ENCODE measurements at regions not wholly inside any gene's neighbourhood (a gene's known extent, or its start where the extent isn't known, plus 50 kb on each side); places are given as distances from the start of the nearest gene placed in this dataset.

DNA sequence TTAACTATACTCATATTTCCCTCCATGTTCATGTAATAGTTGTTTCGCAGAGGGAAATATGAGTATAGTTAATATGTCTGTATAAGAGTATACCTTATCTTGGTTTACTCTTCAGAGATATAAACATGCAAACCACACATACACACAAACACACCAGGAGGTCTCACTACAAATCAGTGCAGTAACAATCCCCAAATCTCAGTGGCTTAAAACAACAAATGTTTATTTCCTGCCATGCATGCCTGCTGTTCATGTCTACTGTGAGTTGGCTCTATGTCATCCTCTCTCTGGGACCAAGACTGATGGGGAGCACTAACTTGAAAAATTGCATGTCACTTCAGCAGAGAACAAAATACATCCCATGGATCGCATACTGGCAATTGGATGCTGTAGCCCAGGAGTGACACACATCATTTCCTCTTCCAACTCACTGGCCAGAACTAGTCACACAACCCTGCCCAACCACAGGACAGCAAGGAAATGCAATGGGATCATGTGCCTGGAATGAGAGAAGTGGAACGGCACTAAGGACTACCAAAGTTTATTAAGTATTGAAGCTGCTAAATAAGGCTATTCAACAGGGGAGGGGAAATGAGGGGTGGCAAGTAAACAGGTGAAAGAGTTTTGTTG, 89.0 kb upstream of the DTNBP1 start:
- TF ChIP-seq GABPA (IDR thresholded peaks at IDR 0.05; ENCODE audit: low read depth) (no peak), SIN3A (IDR thresholded peaks at IDR 0.05; ENCODE audit: borderline replicate concordance, low read depth, low read length) (no peak), SMC3 (IDR thresholded peaks at IDR 0.05; ENCODE audit: low read depth, low read length) (no peak), RCOR1 (IDR thresholded peaks at IDR 0.05; ENCODE audit: low read length) (no peak), TAF1 (IDR thresholded peaks at IDR 0.05; ENCODE audit: borderline replicate concordance, low read depth, low read length) (no peak), POLR2AphosphoS5 (IDR thresholded peaks at IDR 0.05; ENCODE audit: low read depth, low read length) (no peak), FOSL2 (IDR thresholded peaks at IDR 0.05; ENCODE audit: borderline replicate concordance, low read depth) (no peak), EP300 (IDR thresholded peaks at IDR 0.05; ENCODE audit: borderline replicate concordance in 1 of 2, low read depth in 1 of 2, low read length in 1 of 2) (no peak)
- TF ChIP-seq, protein P1, sequence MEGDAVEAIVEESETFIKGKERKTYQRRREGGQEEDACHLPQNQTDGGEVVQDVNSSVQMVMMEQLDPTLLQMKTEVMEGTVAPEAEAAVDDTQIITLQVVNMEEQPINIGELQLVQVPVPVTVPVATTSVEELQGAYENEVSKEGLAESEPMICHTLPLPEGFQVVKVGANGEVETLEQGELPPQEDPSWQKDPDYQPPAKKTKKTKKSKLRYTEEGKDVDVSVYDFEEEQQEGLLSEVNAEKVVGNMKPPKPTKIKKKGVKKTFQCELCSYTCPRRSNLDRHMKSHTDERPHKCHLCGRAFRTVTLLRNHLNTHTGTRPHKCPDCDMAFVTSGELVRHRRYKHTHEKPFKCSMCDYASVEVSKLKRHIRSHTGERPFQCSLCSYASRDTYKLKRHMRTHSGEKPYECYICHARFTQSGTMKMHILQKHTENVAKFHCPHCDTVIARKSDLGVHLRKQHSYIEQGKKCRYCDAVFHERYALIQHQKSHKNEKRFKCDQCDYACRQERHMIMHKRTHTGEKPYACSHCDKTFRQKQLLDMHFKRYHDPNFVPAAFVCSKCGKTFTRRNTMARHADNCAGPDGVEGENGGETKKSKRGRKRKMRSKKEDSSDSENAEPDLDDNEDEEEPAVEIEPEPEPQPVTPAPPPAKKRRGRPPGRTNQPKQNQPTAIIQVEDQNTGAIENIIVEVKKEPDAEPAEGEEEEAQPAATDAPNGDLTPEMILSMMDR (IDR thresholded peaks at IDR 0.05): no peak
- TF ChIP-seq, protein P2, sequence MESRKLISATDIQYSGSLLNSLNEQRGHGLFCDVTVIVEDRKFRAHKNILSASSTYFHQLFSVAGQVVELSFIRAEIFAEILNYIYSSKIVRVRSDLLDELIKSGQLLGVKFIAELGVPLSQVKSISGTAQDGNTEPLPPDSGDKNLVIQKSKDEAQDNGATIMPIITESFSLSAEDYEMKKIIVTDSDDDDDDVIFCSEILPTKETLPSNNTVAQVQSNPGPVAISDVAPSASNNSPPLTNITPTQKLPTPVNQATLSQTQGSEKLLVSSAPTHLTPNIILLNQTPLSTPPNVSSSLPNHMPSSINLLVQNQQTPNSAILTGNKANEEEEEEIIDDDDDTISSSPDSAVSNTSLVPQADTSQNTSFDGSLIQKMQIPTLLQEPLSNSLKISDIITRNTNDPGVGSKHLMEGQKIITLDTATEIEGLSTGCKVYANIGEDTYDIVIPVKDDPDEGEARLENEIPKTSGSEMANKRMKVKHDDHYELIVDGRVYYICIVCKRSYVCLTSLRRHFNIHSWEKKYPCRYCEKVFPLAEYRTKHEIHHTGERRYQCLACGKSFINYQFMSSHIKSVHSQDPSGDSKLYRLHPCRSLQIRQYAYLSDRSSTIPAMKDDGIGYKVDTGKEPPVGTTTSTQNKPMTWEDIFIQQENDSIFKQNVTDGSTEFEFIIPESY (IDR thresholded peaks at IDR 0.05; ENCODE audit: borderline replicate concordance, low read depth): no peak
- TF ChIP-seq, protein P3, sequence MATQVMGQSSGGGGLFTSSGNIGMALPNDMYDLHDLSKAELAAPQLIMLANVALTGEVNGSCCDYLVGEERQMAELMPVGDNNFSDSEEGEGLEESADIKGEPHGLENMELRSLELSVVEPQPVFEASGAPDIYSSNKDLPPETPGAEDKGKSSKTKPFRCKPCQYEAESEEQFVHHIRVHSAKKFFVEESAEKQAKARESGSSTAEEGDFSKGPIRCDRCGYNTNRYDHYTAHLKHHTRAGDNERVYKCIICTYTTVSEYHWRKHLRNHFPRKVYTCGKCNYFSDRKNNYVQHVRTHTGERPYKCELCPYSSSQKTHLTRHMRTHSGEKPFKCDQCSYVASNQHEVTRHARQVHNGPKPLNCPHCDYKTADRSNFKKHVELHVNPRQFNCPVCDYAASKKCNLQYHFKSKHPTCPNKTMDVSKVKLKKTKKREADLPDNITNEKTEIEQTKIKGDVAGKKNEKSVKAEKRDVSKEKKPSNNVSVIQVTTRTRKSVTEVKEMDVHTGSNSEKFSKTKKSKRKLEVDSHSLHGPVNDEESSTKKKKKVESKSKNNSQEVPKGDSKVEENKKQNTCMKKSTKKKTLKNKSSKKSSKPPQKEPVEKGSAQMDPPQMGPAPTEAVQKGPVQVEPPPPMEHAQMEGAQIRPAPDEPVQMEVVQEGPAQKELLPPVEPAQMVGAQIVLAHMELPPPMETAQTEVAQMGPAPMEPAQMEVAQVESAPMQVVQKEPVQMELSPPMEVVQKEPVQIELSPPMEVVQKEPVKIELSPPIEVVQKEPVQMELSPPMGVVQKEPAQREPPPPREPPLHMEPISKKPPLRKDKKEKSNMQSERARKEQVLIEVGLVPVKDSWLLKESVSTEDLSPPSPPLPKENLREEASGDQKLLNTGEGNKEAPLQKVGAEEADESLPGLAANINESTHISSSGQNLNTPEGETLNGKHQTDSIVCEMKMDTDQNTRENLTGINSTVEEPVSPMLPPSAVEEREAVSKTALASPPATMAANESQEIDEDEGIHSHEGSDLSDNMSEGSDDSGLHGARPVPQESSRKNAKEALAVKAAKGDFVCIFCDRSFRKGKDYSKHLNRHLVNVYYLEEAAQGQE (IDR thresholded peaks at IDR 0.05; ENCODE audit: low read depth, low read length): no peak
- TF ChIP-seq, protein P4, sequence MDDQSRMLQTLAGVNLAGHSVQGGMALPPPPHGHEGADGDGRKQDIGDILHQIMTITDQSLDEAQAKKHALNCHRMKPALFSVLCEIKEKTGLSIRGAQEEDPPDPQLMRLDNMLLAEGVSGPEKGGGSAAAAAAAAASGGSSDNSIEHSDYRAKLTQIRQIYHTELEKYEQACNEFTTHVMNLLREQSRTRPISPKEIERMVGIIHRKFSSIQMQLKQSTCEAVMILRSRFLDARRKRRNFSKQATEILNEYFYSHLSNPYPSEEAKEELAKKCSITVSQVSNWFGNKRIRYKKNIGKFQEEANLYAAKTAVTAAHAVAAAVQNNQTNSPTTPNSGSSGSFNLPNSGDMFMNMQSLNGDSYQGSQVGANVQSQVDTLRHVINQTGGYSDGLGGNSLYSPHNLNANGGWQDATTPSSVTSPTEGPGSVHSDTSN (IDR thresholded peaks at IDR 0.05): no peak
- TF ChIP-seq, protein P5, sequence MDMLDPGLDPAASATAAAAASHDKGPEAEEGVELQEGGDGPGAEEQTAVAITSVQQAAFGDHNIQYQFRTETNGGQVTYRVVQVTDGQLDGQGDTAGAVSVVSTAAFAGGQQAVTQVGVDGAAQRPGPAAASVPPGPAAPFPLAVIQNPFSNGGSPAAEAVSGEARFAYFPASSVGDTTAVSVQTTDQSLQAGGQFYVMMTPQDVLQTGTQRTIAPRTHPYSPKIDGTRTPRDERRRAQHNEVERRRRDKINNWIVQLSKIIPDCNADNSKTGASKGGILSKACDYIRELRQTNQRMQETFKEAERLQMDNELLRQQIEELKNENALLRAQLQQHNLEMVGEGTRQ (IDR thresholded peaks at IDR 0.05; ENCODE audit: borderline replicate concordance, low read depth, low read length): no peak
